ENCODE measurements at regions not wholly inside any gene's neighbourhood (a gene's known extent, or its start where the extent isn't known, plus 50 kb on each side); places are given as distances from the start of the nearest gene placed in this dataset.

DNA sequence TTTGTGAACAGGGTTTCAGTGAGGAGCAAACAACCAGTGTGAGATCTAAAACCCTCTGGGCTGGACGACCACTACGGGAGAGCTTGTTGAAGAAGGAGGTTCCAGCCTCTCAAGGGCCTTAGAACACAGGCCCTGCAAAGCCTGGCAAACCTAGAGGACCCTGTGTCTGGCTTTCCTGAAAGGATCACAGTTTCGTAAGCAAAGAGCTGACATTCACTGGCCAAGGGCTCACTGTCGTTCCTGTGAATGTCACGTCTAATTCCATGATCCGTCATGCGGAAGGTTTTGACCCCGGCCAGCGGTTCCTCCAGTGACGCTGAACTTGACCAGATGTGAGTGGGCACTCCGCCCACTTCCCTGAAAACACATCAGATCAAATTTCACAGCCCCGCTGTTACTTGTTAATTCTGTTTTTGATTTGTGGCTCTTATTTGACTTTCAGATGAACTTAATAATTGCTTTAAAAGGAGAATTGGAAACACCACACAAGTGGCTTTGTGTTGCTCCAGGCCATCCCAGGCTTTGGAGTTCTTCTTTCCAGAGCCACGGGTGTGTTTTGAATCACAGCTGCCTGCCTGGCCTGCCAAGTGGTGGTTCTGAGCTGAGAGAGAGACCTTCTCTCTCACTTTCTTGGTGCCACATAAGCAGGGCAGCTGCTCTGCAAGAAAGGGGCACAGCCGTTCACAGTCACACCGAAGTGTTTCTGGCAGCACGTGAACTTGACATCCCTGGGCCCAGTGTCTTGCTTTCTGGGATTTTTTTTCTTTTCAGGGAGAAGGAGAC is 308.4 kb downstream of the NDUFA10 start:
- TF ChIP-seq, protein P1, sequence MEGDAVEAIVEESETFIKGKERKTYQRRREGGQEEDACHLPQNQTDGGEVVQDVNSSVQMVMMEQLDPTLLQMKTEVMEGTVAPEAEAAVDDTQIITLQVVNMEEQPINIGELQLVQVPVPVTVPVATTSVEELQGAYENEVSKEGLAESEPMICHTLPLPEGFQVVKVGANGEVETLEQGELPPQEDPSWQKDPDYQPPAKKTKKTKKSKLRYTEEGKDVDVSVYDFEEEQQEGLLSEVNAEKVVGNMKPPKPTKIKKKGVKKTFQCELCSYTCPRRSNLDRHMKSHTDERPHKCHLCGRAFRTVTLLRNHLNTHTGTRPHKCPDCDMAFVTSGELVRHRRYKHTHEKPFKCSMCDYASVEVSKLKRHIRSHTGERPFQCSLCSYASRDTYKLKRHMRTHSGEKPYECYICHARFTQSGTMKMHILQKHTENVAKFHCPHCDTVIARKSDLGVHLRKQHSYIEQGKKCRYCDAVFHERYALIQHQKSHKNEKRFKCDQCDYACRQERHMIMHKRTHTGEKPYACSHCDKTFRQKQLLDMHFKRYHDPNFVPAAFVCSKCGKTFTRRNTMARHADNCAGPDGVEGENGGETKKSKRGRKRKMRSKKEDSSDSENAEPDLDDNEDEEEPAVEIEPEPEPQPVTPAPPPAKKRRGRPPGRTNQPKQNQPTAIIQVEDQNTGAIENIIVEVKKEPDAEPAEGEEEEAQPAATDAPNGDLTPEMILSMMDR (IDR thresholded peaks at IDR 0.05): no peak

DNA sequence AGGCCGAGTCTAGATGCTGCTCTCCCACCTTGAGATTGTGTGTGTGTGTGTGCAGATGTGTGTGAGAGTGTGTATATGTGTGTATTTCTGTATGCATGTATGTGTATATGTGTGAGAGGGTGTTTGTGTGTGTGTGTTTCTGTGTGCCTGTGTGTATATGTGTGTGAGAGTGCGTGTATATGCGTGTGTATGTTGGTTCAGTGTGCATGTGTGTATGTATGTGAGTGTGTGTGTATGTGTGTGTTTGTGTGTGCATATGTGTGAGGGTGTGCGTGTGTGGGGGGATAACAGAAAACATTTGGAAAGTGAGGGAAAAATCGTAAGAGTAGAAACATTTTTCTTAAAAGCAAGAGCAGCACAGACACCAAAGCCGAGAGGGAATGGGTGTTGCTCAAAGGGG is 309.1 kb downstream of the NDUFA10 start:
- TF ChIP-seq, protein P1 (IDR thresholded peaks at IDR 0.05): no peak

DNA sequence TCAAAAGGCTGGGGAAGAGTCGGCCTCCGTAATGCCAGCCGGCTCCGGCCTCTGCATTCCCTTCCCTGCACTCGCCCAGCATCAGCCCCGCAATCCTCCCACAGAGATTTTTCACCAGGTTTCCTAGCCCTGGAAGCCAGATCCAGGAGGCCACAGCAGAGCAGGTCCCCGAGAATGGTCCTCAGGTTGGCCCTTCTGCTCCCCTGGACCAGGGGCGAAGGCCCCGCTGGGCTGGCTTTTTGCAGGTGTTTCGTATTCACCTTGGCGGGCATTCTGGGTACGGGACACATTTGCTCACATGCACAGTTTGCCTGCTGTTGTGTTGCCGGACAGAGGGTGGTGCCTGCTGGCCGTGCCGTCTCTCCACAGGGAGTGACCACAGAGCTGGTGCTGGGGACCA is 309.5 kb downstream of the NDUFA10 start:
- TF ChIP-seq, protein P1 (IDR thresholded peaks at IDR 0.05): no peak

DNA sequence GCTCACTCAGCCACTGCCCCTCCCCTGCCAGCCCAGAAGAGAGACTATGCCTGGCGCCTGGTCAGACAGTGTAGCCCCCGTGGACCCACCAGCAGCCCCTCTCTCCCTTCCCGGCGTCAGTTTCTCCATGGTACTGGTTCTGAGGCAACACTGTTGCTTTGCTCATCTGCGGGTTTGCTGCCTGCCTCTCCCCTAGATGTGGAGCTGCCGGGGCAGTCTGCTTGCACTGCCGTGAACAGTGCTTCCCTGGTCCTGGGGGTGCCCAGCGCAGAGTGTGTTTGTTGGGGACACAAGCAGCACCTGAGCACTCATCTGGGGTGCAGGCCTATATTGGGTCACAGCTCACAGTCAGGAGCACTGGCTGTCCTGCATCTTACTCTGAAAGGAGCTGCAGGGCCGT is 309.9 kb downstream of the NDUFA10 start:
- TF ChIP-seq, protein P1 (IDR thresholded peaks at IDR 0.05): no peak

DNA sequence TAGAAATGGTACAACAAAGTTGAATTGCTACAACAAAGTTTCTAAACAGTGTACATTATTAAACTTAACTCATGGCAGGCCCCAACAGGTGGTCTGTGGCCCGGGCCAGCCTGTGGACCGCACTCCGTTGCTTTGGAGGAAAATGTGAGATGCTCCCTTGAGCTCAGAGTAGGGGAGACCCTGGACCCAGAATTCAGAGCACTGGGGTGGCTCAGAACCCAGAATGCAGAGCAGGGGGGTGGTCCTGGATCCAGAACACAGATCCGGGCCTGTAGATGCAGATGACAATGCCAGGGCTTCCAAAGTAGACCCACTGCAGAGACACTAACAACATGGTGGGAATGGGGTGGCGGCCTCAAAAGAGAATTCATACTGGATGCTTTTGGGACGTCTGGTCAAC is 311.0 kb downstream of the NDUFA10 start:
- TF ChIP-seq, protein P1 (IDR thresholded peaks at IDR 0.05): no peak

DNA sequence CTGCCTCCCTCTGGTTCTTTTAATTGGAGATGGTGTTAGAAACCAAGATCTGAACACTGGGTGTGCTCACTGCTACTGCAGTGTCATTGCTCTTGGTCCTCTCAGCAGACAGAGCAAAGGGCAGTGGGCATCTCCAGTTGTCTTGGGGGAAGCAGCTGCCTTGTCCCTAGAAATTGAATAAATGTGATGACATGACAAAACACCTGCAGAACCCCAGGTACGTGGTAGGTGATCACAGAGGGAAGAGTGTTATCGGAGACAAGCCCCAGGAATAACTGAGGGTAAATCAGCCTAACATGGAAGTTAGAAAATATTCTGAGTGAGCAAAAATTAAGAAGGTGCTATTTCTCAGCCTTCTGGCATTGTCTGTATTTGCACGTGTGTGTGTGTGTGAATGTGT is 311.9 kb upstream of the HDAC4 start:
- TF ChIP-seq, protein P1 (IDR thresholded peaks at IDR 0.05): no peak

DNA sequence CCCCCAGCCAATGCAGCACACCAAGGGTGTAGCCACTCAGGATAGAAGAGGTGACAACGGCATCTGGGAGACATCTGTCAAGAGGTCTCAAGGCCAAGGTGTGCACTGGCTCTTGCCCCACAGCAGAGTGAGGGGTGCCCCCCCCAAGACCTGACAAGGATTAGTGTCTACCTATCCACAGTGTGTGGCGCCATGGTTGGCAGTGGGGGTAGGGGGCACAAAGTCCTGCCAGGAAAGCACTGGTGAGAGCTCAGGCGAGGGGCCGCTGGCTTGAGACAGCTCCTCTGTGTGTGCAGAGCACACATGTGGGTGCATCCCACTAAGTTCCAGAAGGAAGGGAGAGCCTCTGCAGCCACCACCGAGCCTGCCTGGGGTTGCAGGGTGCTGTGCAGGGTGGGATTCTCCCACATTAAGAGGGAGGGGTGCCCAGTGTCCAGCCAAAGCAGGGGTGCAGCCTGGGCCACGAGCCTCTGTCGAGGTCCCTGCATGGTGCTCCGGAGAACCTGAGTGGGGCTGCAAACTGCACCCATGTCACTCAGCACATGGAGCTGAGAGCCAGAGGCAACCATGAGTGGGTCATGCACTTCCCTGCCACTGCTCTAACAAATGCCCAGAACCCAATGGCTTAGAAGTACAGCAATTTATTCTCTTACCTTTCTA is 311.2 kb upstream of the HDAC4 start:
- TF ChIP-seq, protein P1 (IDR thresholded peaks at IDR 0.05): no peak
